ENCODE measurements at regions not wholly inside any gene's neighbourhood (a gene's known extent, or its start where the extent isn't known, plus 50 kb on each side); places are given as distances from the start of the nearest gene placed in this dataset.

GRCh38 chr3:153426344-153426743 lies 264.3 kb downstream of the RAP2B start:
- Histone ChIP-seq H3K9me3 (ENCODE audit: control insufficient read depth in 3 of 3, low read length in 3 of 3) (peaks cover 0 to 8% (median 6%) of the 10 kb centered on the region in 3 donors), H3K4me3 (ENCODE audit: low read length in 3 of 3) (no peak overlapping the region), H3K27ac (ENCODE audit: low read depth, low read length) (no peak overlapping the region), H3K4me1 (ENCODE audit: control insufficient read depth in 3 of 3, insufficient read depth in 3 of 3, low read length in 3 of 3) (no peaks in the 10 kb centered on the region), H3K9ac (ENCODE audit: low read depth in 1 of 3, low read length in 3 of 3) (no peak overlapping the region), H3K36me3 (ENCODE audit: control insufficient read depth in 3 of 3, insufficient read depth in 3 of 3, low read length in 3 of 3) (no peaks in the 10 kb centered on the region), H3K27me3 (ENCODE audit: control insufficient read depth in 3 of 3, insufficient read depth in 3 of 3, low read length in 3 of 3) (no peaks in the 10 kb centered on the region)

DNA sequence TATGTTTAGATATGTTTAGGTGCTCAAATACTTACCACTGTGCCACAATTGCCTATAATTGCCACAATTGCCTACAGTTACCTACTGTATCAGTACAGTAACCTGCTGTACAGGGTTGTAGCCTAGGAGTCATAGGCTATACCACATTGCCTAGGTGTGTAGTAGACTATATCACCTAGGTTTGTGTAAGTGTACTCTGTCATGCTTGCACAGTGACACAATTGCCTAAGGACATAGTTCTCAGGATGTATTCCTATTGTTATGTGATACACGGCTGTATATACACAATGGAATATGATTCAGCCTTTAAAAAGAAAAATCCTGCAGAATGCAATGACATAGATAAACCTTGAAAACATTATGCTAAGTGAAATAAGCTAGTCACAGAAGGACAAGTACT lies 264.8 kb downstream of the RAP2B start:
- no peaks in the 10 kb centered on the region for H3K36me3 ChIP-seq (ENCODE audit: control insufficient read depth in 3 of 3, insufficient read depth in 3 of 3, low read length in 3 of 3)
- peaks cover 0 to 8% (median 6%) of the 10 kb centered on the region in 3 donors for H3K9me3 ChIP-seq (ENCODE audit: control insufficient read depth in 3 of 3, low read length in 3 of 3)
- H3K27me3 ChIP-seq (ENCODE audit: control insufficient read depth in 3 of 3, insufficient read depth in 3 of 3, low read length in 3 of 3), result no peaks in the 10 kb centered on the region
- no peak overlapping the region for H3K4me3 ChIP-seq (ENCODE audit: low read length in 3 of 3)
- H3K4me1 ChIP-seq (ENCODE audit: control insufficient read depth in 3 of 3, insufficient read depth in 3 of 3, low read length in 3 of 3), result no peaks in the 10 kb centered on the region
- no peak overlapping the region for H3K27ac ChIP-seq (ENCODE audit: low read depth, low read length)
- no peak overlapping the region for H3K9ac ChIP-seq (ENCODE audit: low read depth in 1 of 3, low read length in 3 of 3)

DNA sequence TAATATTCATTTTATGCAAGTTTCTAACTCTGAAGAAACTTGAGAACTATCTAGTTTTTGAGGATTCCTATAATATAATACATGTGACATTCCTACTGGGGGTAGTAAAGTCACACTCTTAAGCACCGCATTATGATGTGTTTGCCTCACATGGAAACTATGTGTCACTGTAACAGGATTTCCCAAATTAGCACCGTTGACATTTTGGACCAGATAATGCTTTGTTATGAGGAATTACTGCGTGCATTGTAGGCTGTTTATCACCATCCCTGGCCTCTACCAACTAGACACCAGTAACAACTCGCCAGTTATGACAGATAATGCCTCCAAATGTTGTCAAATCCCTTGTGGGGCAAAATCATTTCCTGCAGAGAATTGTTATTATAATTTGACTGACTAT lies 267.8 kb downstream of the RAP2B start:
- no peak overlapping the region for H3K27ac ChIP-seq (ENCODE audit: low read depth, low read length)
- H3K4me3 ChIP-seq (ENCODE audit: low read length in 3 of 3), result no peak overlapping the region
- H3K36me3 ChIP-seq (ENCODE audit: control insufficient read depth in 3 of 3, insufficient read depth in 3 of 3, low read length in 3 of 3), result no peaks in the 10 kb centered on the region
- H3K9me3 ChIP-seq (ENCODE audit: control insufficient read depth in 3 of 3, low read length in 3 of 3), result no peaks in the 10 kb centered on the region
- H3K4me1 ChIP-seq (ENCODE audit: control insufficient read depth in 3 of 3, insufficient read depth in 3 of 3, low read length in 3 of 3), result no peaks in the 10 kb centered on the region
- no peak overlapping the region for H3K9ac ChIP-seq (ENCODE audit: low read depth in 1 of 3, low read length in 3 of 3)
- H3K27me3 ChIP-seq (ENCODE audit: control insufficient read depth in 3 of 3, insufficient read depth in 3 of 3, low read length in 3 of 3), result no peaks in the 10 kb centered on the region

GRCh38 chr3:153431076-153431475 lies 269.1 kb downstream of the RAP2B start:
- H3K36me3 ChIP-seq (ENCODE audit: control insufficient read depth in 3 of 3, insufficient read depth in 3 of 3, low read length in 3 of 3), result no peaks in the 10 kb centered on the region
- H3K27me3 ChIP-seq (ENCODE audit: control insufficient read depth in 3 of 3, insufficient read depth in 3 of 3, low read length in 3 of 3), result no peaks in the 10 kb centered on the region
- no peak overlapping the region for H3K9ac ChIP-seq (ENCODE audit: low read depth in 1 of 3, low read length in 3 of 3)
- no peaks in the 10 kb centered on the region for H3K4me1 ChIP-seq (ENCODE audit: control insufficient read depth in 3 of 3, insufficient read depth in 3 of 3, low read length in 3 of 3)
- no peaks in the 10 kb centered on the region for H3K9me3 ChIP-seq (ENCODE audit: control insufficient read depth in 3 of 3, low read length in 3 of 3)
- no peak overlapping the region for H3K27ac ChIP-seq (ENCODE audit: low read depth, low read length)
- no peak overlapping the region for H3K4me3 ChIP-seq (ENCODE audit: low read length in 3 of 3)

GRCh38 chr3:153437666-153438065 lies 275.6 kb downstream of the RAP2B start:
- Histone ChIP-seq H3K4me3 (ENCODE audit: low read length in 3 of 3) (no peak overlapping the region), H3K9me3 (ENCODE audit: control insufficient read depth in 3 of 3, low read length in 3 of 3) (no peaks in the 10 kb centered on the region), H3K27me3 (ENCODE audit: control insufficient read depth in 3 of 3, insufficient read depth in 3 of 3, low read length in 3 of 3) (no peaks in the 10 kb centered on the region), H3K4me1 (ENCODE audit: control insufficient read depth in 3 of 3, insufficient read depth in 3 of 3, low read length in 3 of 3) (no peaks in the 10 kb centered on the region), H3K9ac (ENCODE audit: low read depth in 1 of 3, low read length in 3 of 3) (no peak overlapping the region), H3K27ac (ENCODE audit: low read depth, low read length) (no peak overlapping the region), H3K36me3 (ENCODE audit: control insufficient read depth in 3 of 3, insufficient read depth in 3 of 3, low read length in 3 of 3) (no peaks in the 10 kb centered on the region)

DNA sequence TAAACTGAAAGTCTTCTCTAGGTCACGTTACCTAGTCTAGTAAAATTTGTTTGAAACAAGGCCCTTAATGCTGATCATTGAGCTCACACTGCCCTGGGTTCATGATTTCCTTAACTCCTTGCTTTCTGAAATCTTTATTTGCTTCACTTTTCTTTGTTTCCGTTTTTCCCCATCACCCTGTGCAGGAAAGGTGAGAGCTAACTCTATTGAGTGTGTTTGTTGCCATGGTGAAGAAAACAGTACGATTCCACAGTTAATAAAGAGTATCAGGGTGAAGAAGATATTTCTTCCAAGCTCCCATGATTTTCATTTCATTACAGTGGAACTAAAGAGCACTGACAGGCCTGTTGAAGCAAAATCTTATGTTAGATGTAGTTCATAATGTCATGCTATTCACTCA lies 276.2 kb downstream of the RAP2B start:
- H3K4me3 ChIP-seq (ENCODE audit: low read length in 3 of 3), result no peak overlapping the region
- H3K4me1 ChIP-seq (ENCODE audit: control insufficient read depth in 3 of 3, insufficient read depth in 3 of 3, low read length in 3 of 3), result no peaks in the 10 kb centered on the region
- H3K27ac ChIP-seq (ENCODE audit: low read depth, low read length), result no peak overlapping the region
- H3K9ac ChIP-seq (ENCODE audit: low read depth in 1 of 3, low read length in 3 of 3), result no peak overlapping the region
- H3K36me3 ChIP-seq (ENCODE audit: control insufficient read depth in 3 of 3, insufficient read depth in 3 of 3, low read length in 3 of 3), result no peaks in the 10 kb centered on the region
- H3K9me3 ChIP-seq (ENCODE audit: control insufficient read depth in 3 of 3, low read length in 3 of 3), result no peaks in the 10 kb centered on the region
- no peaks in the 10 kb centered on the region for H3K27me3 ChIP-seq (ENCODE audit: control insufficient read depth in 3 of 3, insufficient read depth in 3 of 3, low read length in 3 of 3)

DNA sequence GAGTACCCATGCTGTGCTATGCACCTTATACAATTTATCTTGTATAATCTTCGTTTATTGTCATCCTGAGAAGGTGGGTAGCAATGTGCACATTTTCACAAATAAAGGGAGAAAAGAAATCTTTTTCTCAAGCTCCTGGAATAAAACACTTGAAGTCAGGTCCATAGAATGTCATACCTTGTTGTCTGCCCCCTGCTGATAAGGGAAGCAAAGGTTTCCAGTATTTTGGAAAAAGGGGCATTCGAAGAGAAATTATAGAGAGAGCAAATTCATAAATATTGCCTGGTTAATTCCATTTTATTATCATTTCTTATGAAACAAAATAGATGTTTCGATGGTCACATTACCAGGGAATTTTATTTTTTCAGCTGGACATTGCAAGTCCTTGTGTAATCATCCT lies 277.8 kb downstream of the RAP2B start:
- H3K27me3 ChIP-seq (ENCODE audit: control insufficient read depth in 3 of 3, insufficient read depth in 3 of 3, low read length in 3 of 3), result no peaks in the 10 kb centered on the region
- H3K4me1 ChIP-seq (ENCODE audit: control insufficient read depth in 3 of 3, insufficient read depth in 3 of 3, low read length in 3 of 3), result no peaks in the 10 kb centered on the region
- H3K9ac ChIP-seq (ENCODE audit: low read depth in 1 of 3, low read length in 3 of 3), result no peak overlapping the region
- no peaks in the 10 kb centered on the region for H3K36me3 ChIP-seq (ENCODE audit: control insufficient read depth in 3 of 3, insufficient read depth in 3 of 3, low read length in 3 of 3)
- H3K27ac ChIP-seq (ENCODE audit: low read depth, low read length), result no peak overlapping the region
- H3K9me3 ChIP-seq (ENCODE audit: control insufficient read depth in 3 of 3, low read length in 3 of 3), result no peaks in the 10 kb centered on the region
- no peak overlapping the region for H3K4me3 ChIP-seq (ENCODE audit: low read length in 3 of 3)

DNA sequence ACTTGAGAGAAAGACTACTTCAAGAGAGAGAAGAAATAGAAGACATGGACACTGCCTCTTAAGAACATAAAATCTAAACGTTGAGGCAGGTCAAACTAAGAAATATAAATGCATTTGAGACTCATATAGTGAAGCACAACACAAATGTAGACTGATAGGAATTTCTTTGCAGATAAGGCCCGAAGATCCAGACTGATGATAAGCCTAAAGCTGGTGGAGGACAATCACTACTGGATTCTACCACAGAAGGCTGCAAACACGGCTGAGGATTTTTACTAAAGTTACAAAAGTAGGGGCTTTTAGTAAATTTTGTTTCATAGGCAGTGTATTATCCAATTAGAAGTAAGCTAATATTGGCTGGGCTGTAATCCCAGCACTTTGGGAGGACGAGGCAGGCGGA lies 278.3 kb downstream of the RAP2B start:
- Histone ChIP-seq H3K9ac (ENCODE audit: low read depth in 1 of 3, low read length in 3 of 3) (no peak overlapping the region), H3K27me3 (ENCODE audit: control insufficient read depth in 3 of 3, insufficient read depth in 3 of 3, low read length in 3 of 3) (no peaks in the 10 kb centered on the region), H3K9me3 (ENCODE audit: control insufficient read depth in 3 of 3, low read length in 3 of 3) (no peaks in the 10 kb centered on the region), H3K4me1 (ENCODE audit: control insufficient read depth in 3 of 3, insufficient read depth in 3 of 3, low read length in 3 of 3) (no peaks in the 10 kb centered on the region), H3K4me3 (ENCODE audit: low read length in 3 of 3) (no peak overlapping the region), H3K36me3 (ENCODE audit: control insufficient read depth in 3 of 3, insufficient read depth in 3 of 3, low read length in 3 of 3) (no peaks in the 10 kb centered on the region), H3K27ac (ENCODE audit: low read depth, low read length) (no peak overlapping the region)

DNA sequence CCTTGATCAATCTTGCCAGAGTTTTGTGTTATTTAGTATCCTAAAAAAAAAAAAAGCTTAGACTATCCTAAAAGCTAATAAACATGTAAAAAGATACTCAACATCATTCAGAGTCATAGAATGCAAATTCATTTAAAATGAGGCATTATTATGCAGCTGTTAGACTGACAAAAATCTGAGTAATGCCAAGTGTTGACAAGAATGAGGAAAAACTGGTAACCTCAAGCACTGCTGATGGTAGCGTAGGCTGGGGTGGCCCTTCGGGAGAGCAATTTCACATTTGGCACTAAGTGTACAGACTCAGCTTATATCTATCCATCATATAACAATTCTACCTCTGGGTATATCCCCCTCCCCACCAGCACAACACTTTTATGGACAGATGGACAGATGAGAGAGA lies 280.4 kb downstream of the RAP2B start:
- no peak overlapping the region for H3K4me3 ChIP-seq (ENCODE audit: low read length in 3 of 3)
- no peaks in the 10 kb centered on the region for H3K27me3 ChIP-seq (ENCODE audit: control insufficient read depth in 3 of 3, insufficient read depth in 3 of 3, low read length in 3 of 3)
- H3K4me1 ChIP-seq (ENCODE audit: control insufficient read depth in 3 of 3, insufficient read depth in 3 of 3, low read length in 3 of 3), result no peaks in the 10 kb centered on the region
- H3K36me3 ChIP-seq (ENCODE audit: control insufficient read depth in 3 of 3, insufficient read depth in 3 of 3, low read length in 3 of 3), result no peaks in the 10 kb centered on the region
- H3K9me3 ChIP-seq (ENCODE audit: control insufficient read depth in 3 of 3, low read length in 3 of 3), result no peaks in the 10 kb centered on the region
- no peak overlapping the region for H3K27ac ChIP-seq (ENCODE audit: low read depth, low read length)
- H3K9ac ChIP-seq (ENCODE audit: low read depth in 1 of 3, low read length in 3 of 3), result no peak overlapping the region

- Histone ChIP-seq H3K27ac (ENCODE audit: low read depth, low read length) (no peak overlapping the region), H3K4me1 (ENCODE audit: control insufficient read depth in 3 of 3, insufficient read depth in 3 of 3, low read length in 3 of 3) (no peaks in the 10 kb centered on the region), H3K4me3 (ENCODE audit: low read length in 3 of 3) (no peak overlapping the region), H3K36me3 (ENCODE audit: control insufficient read depth in 3 of 3, insufficient read depth in 3 of 3, low read length in 3 of 3) (no peaks in the 10 kb centered on the region), H3K9ac (ENCODE audit: low read depth in 1 of 3, low read length in 3 of 3) (no peak overlapping the region), H3K27me3 (ENCODE audit: control insufficient read depth in 3 of 3, insufficient read depth in 3 of 3, low read length in 3 of 3) (no peaks in the 10 kb centered on the region), H3K9me3 (ENCODE audit: control insufficient read depth in 3 of 3, low read length in 3 of 3) (no peaks in the 10 kb centered on the region)
Observed at GRCh38 chr3:153442799-153443487, 280.9 kb downstream of the RAP2B start.
